Astrocyte of the hippocampus (primary cell): ENCODE measurements at regions not wholly inside any gene's neighbourhood (a gene's known extent, or its start where the extent isn't known, plus 50 kb on each side); places are given as distances from the start of the nearest gene placed in this dataset.
"Not testable (repeated sequence)": the region's sequence is repeated elsewhere in the genome, so short reads cannot be mapped to it uniquely, and the experiment has no call there.

ENCODE experiments used
- DNase-seq: peaks from one replicate; pipeline ENCODE4 v3.0.0; 2011; ENCODE audit warnings: low read depth, low spot score

GRCh38 chr15:94987085-94987484 is 755.7 kb downstream of the MCTP2 start:
- no peak for DNase-seq

DNA sequence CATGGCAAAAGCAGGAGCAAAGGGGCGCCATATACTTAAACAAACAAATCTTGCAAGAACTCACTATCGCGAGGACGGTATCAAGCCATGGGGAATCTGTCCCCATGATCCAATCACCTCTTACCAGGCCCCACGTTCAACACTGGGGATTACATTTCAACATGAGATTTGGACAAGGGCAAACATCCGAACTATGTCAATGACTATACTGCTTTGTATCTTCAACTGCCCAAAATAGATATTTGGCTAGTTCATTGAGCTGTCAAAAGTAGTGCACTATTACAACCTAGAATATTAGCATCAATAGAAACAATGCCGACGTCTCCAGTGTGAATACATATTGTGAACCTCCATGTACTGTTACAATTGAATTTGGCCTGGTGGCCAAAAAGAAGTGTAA is 760.4 kb downstream of the MCTP2 start:
- no peak for DNase-seq

- no peak for DNase-seq
These were observed 778.3 kb downstream of the MCTP2 start for GRCh38 chr15:95009635-95010034.

GRCh38 chr15:95013381-95013780 is 782.0 kb downstream of the MCTP2 start:
- DNase-seq: no peak

DNA sequence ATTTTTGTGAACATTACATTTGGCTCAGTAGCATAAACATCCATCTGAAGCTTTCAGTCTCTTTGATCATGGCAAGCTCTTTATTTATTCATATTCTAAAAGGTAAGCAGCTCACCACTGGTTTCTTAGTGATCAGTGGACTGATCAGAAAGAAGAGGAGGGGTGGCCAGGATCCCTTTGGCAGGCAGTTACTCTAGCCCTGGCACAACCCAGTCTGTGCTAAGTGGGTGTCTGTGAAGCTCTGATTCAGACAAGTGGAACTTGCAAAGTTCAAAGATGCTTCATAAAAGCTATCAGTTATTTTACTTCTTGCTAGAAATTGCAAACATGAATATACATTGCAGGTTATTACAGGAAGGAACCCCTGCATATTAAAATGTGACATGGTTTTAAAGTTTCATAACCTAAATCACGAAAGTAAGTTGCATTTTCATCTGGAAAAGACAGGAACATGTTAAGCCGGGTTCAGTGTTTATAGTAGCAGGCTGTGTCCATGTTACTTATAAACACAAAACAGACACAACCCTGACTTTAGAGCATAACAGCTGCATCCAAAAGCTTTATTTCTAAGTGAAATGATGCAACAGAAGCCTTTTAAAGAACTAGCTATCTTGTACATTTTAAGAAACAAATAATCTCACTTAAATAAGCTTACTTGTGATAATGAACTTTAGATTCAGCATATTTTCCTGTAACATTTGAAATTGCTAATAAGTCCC is 785.3 kb downstream of the MCTP2 start:
- no peak for DNase-seq

DNA sequence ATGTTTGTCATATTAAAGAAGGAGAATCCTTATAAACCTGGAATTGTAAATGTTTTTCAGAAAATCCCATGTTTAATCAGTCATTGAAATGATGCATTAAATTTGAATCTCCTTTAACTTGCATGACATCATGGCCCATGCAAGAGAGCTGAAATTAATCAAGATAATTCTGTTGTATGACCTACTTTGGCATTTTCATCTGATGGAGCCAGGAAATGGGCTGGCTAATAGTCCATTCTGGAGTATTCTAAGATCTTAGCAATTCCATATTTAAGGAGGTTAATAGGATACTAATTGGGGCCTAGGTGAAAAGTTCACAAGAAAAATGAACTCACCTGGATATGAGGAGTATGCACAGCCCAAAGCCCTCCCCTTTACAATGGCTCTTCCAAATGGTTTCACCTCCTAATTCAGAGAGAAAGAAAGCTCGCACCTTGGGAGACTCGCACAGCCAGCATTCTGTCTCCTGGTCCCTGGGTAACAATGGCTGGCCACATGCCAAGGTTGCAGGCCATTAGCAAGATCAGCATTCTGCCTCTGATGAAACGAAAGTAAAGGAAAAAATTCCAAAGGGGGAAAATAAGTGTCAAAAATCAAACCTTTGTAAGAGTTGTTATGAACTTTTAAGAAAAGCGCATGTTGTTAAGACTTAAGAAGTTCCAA is 786.4 kb downstream of the MCTP2 start:
- peak; percentile 6 for DNase-seq

GRCh38 chr15:95018888-95019545 is 787.7 kb downstream of the MCTP2 start:
- DNase-seq: peak; percentile 33

DNA sequence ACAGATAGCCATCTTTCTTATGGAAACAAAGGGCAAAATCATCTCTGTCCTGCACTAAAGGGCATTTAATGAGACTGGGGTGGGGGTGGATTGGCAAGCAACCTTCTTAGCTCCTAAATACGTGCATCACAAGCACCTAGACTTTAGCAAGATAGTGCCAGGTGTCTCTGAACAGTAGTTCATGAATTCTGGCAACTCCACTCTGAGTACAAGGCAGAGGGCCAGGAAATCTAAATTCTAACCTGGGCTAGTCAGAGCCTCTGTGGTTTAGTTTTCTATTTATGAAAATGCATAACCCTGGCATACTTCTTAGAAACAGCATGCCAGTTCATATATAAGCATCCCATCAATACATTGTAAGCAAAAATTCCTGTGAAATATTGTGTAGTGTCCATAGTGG is 788.5 kb downstream of the MCTP2 start:
- DNase-seq: no peak

GRCh38 chr15:95021816-95022215 is 790.5 kb downstream of the MCTP2 start:
- DNase-seq: no peak

GRCh38 chr15:95024351-95024750 is 793.0 kb downstream of the MCTP2 start:
- DNase-seq: peak; percentile 12

- peak; percentile 44 for DNase-seq
These were observed 794.8 kb downstream of the MCTP2 start for GRCh38 chr15:95025924-95026728.

GRCh38 chr15:95027981-95028380 is 796.6 kb downstream of the MCTP2 start:
- no peak for DNase-seq

DNA sequence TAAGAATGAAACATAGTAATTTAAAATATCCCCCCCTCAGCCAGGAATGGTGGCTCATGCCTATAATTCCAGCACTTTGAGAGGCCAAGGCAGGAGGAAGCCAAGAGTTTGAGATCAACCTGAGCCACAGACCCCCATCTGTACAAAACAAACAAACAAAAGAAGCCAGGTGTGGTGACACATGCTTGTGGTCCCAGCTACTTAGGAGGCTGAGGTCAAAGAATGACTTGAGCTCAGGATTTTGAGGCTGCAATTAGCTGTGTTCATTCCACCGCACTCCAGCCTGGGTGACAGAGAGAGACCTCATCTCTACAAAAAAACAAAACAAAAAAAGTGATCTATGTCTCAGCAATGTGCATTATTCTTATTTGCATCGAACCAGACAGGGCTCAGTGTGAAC is 800.8 kb downstream of the MCTP2 start:
- peak; percentile 29 for DNase-seq

DNA sequence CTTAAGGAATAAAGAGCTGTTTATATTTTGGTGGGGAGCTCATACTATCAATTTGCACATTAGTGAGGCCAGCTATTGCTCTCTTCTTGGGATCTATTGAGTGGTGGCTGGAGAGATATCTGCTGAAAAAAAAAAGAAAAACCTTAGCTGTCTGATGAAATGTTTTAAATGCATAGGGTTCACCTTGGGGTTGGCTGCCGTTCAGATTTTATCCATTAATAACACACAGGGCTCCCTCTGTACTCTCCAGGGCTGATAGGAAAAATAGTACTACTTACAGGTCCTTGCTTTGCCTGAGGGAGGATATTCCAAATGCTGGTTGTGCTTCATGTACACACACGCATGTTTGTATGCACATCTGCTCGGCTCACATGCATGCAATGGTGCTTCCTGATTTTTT is 803.7 kb downstream of the MCTP2 start:
- no peak for DNase-seq

GRCh38 chr15:95041297-95041696 is 809.9 kb downstream of the MCTP2 start:
- DNase-seq: no peak

GRCh38 chr15:95043236-95043932 is 812.0 kb downstream of the MCTP2 start:
- DNase-seq: not testable (repeated sequence)

- DNase-seq: no peak
These were observed 812.6 kb downstream of the MCTP2 start for GRCh38 chr15:95043933-95044313.

DNA sequence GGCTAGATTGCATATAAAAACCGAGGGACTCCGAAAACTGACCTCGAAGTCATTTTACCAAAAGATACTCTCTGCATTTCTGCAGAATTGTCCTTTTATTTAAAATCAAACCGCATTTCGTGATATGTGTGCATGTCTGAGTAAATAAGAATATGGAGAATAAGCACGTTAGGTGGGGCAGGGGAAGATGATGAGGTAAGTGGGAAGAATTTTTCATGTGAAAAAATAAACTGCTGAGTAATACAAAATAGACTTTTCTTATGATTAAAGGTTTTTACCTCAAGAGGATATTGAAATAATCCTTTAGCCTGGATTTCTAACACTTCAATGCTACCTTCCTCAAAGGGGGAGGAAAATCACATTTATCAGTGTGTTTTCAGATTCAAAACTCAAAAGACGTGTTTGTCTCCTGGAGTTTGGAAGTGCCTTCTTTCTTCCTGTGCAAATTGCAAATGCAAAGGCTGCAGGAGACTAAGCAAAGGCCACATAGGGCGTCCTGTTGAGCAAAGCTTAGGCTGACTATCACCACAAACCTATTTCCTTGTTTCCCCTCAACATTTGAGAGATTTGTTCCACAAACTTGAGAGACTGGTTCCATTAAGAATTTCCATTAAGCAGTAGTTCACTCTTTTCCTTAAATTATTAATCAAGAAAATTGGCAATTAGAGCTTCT is 813.5 kb downstream of the MCTP2 start:
- no peak for DNase-seq

- DNase-seq: no peak
These were observed 820.5 kb downstream of the MCTP2 start for GRCh38 chr15:95051861-95052260.

DNA sequence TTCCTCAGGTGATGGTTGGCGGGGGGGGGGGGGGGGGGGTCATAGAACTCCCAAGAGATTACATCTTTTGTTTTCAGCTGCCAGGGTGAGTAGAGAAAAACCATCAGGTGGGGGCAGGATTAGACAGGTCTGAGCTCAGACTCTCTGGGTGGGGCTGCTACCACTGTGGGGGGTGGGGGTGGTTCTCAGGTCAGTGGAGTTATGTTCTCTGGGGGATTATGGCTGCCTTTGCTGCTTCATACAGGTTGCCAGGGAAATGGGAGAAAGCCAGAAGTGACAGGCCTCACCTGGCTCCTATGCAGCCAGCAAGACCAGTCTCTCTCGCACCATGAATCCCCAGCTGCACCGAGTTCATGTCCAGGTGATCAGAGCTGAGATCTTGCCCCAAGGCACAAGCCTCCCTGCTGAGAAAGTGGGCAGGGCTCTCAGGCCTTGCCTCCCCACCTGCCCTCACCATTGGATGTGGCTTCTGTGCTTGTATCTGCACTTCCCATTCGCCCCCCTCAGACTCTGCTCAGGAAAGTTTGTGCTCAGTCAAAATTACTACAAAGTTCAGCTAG is 828.1 kb downstream of the MCTP2 start:
- DNase-seq: no peak
